ENCODE measurements at regions not wholly inside any gene's neighbourhood (a gene's known extent, or its start where the extent isn't known, plus 50 kb on each side); places are given as distances from the start of the nearest gene placed in this dataset.

GRCh38 chr13:109412283-109412901 is 374.0 kb downstream of the IRS2 start:
- Histone ChIP-seq H3K4me3 (no peak overlapping the region), H3K4me1 (no peaks in the 10 kb centered on the region), H3K9me3 (no peaks in the 10 kb centered on the region), H3K36me3 (no peaks in the 10 kb centered on the region), H3K27me3 (no peaks in the 10 kb centered on the region), H3K27ac (no peak overlapping the region)
- TF ChIP-seq CTCF (IDR thresholded peaks at IDR 0.05) (no peak), POLR2AphosphoS5 (IDR thresholded peaks at IDR 0.05; ENCODE audit: insufficient read depth in 1 of 2, low read depth in 1 of 2) (no peak), POLR2A (IDR thresholded peaks at IDR 0.05) (no peak)
- no peak for DNase-seq (ENCODE audit: extremely low spot score in 2 of 2)
- intact Hi-C loops (cut with DNase I), result no loop called here

- TF ChIP-seq CTCF (IDR thresholded peaks at IDR 0.05) (no peak), POLR2A (IDR thresholded peaks at IDR 0.05) (no peak), POLR2AphosphoS5 (IDR thresholded peaks at IDR 0.05; ENCODE audit: insufficient read depth in 1 of 2, low read depth in 1 of 2) (no peak)
- intact Hi-C loops (cut with DNase I), result no loop called here
Observed at GRCh38 chr13:109410868-109411267, 375.5 kb downstream of the IRS2 start.

GRCh38 chr13:109408591-109409382 is 377.6 kb downstream of the IRS2 start:
- intact Hi-C loops (cut with DNase I), result no loop called here
- Histone ChIP-seq H3K27me3 (no peaks in the 10 kb centered on the region), H3K36me3 (no peaks in the 10 kb centered on the region)

More at GRCh38 chr13:109410868-109411267, 375.5 kb downstream of the IRS2 start:
- no peaks in the 10 kb centered on the region for H3K9me3 ChIP-seq
- DNase-seq (ENCODE audit: extremely low spot score in 2 of 2), result no peak
- H3K4me3 ChIP-seq, result no peak overlapping the region
- H3K27ac ChIP-seq, result no peak overlapping the region
- no peaks in the 10 kb centered on the region for H3K4me1 ChIP-seq
- no peaks in the 10 kb centered on the region for H3K27me3 ChIP-seq
- no peaks in the 10 kb centered on the region for H3K36me3 ChIP-seq

GRCh38 chr13:109406376-109406992 is 379.9 kb downstream of the IRS2 start:
- TF ChIP-seq POLR2AphosphoS5 (IDR thresholded peaks at IDR 0.05; ENCODE audit: insufficient read depth in 1 of 2, low read depth in 1 of 2), result no peak
- no peak for TF ChIP-seq CTCF (IDR thresholded peaks at IDR 0.05)
- TF ChIP-seq POLR2A (IDR thresholded peaks at IDR 0.05), result no peak
- DNase-seq (ENCODE audit: extremely low spot score in 2 of 2), result no peak
- intact Hi-C loops (cut with DNase I), result no loop called here

More at GRCh38 chr13:109408591-109409382, 377.6 kb downstream of the IRS2 start:
- Histone ChIP-seq H3K4me1 (no peaks in the 10 kb centered on the region), H3K9me3 (no peaks in the 10 kb centered on the region), H3K4me3 (no peak overlapping the region), H3K27ac (no peak overlapping the region)
- DNase-seq (ENCODE audit: extremely low spot score in 2 of 2), result no peak
- TF ChIP-seq POLR2AphosphoS5 (IDR thresholded peaks at IDR 0.05; ENCODE audit: insufficient read depth in 1 of 2, low read depth in 1 of 2) (no peak), CTCF (IDR thresholded peaks at IDR 0.05) (no peak), POLR2A (IDR thresholded peaks at IDR 0.05) (no peak)

More at GRCh38 chr13:109406376-109406992, 379.9 kb downstream of the IRS2 start:
- H3K9me3 ChIP-seq, result no peaks in the 10 kb centered on the region
- no peak overlapping the region for H3K4me3 ChIP-seq
- H3K36me3 ChIP-seq, result no peaks in the 10 kb centered on the region
- H3K27ac ChIP-seq, result no peak overlapping the region
- H3K27me3 ChIP-seq, result no peaks in the 10 kb centered on the region
- H3K4me1 ChIP-seq, result no peaks in the 10 kb centered on the region

Data from vagina (tissue), 2 donors.